Activated CD4-positive, alpha-beta T cell treated with anti-CD3 and anti-CD28 coated beads for 36 hours (primary cell): ENCODE measurements at regions not wholly inside any gene's neighbourhood (a gene's known extent, or its start where the extent isn't known, plus 50 kb on each side); places are given as distances from the start of the nearest gene placed in this dataset.

Source experiments
- ATAC-seq: fragments of 200-7000 bp; cut with Tn5 transposase; one replicate; pipeline ENCODE4 v1.10.0; 2021; ENCODE audit warnings: mild to moderate bottlenecking, moderate library complexity
- CTCF ChIA-PET: fragments of 350-600 bp; sonication (Branson Sonifier 250); formaldehyde crosslinking; loops from one replicate; lab custom pipeline; 2021; ENCODE audit warnings: antibody characterized with exemption; lab: Charles Lee
- POLR2A ChIA-PET: fragments of 350-600 bp; sonication (Branson Sonifier 250); formaldehyde crosslinking; loops from one replicate; lab custom pipeline; 2021; ENCODE audit warnings: antibody characterized with exemption, inconsistent platforms; lab: Charles Lee
- DNase-seq: peaks from one replicate; pipeline ENCODE4 v3.0.0-alpha.2; 2020
- H3K27ac Mint-ChIP-seq: one replicate; pipeline ENCODE4 v1.8.0; 2021; ENCODE audit warnings: mixed read lengths
- H3K27me3 Mint-ChIP-seq: one replicate; pipeline ENCODE4 v1.8.0; 2021; ENCODE audit warnings: mixed read lengths
- H3K36me3 Mint-ChIP-seq: one replicate; pipeline ENCODE4 v1.8.0; 2021; ENCODE audit warnings: low read depth, mixed read lengths
- H3K4me1 Mint-ChIP-seq: one replicate; pipeline ENCODE4 v1.8.0; 2021; ENCODE audit warnings: mixed read lengths
- H3K4me3 Mint-ChIP-seq: one replicate; pipeline ENCODE4 v1.8.0; 2021; ENCODE audit warnings: mild to moderate bottlenecking, moderate library complexity, mixed read lengths
- H3K9me3 Mint-ChIP-seq: one replicate; pipeline ENCODE4 v1.8.0; 2021; ENCODE audit warnings: low read depth, mixed read lengths
- intact Hi-C, 2 experiments: fragments of 100-400 bp; cut with DNase I in 1 of 2; cut with micrococcal nuclease in 1 of 2; formaldehyde crosslinking; loops; one replicate each; pipeline versions ENCODE4 v1.14.2 to v1.15.1; 2022 to 2024; cut with DNase I, micrococcal nuclease

GRCh38 chr13:72074663-72075062 is 207.7 kb upstream of the DACH1 start:
- Mint-ChIP-seq H3K4me3 (no peak overlapping the region), H3K36me3 (no peaks in the 10 kb centered on the region), H3K27ac (no peak overlapping the region), H3K4me1 (no peaks in the 10 kb centered on the region), H3K27me3 (no peaks in the 10 kb centered on the region), H3K9me3 (no peaks in the 10 kb centered on the region)
- no peak for DNase-seq
- ChIA-PET POLR2A (no interaction called here), CTCF (interaction anchor here (1.2 kb wide), 2 partner anchors 14 to 29 kb away, joined by 3 to 4 read pairs; no protein-coding TSS in a partner anchor)
- intact Hi-C loops: no loop called here
- no peak for ATAC-seq

- Mint-ChIP-seq H3K4me1 (no peaks in the 10 kb centered on the region), H3K27me3 (no peaks in the 10 kb centered on the region), H3K27ac (no peak overlapping the region), H3K9me3 (peaks cover 2% of the 10 kb centered on the region), H3K4me3 (no peak overlapping the region), H3K36me3 (no peaks in the 10 kb centered on the region)
- ChIA-PET POLR2A (no interaction called here), CTCF (no interaction called here)
- no peak for ATAC-seq
- intact Hi-C loops: no loop called here
- no peak for DNase-seq
Measured at GRCh38 chr13:72072261-72072660, 205.3 kb upstream of the DACH1 start.

- no peaks in the 10 kb centered on the region for H3K36me3 Mint-ChIP-seq
- no peak overlapping the region for H3K27ac Mint-ChIP-seq
- intact Hi-C loops: no loop called here
- POLR2A ChIA-PET: no interaction called here
- CTCF ChIA-PET: no interaction called here
- no peak overlapping the region for H3K4me3 Mint-ChIP-seq
- DNase-seq (no peak), ATAC-seq (no peak)
- H3K4me1 Mint-ChIP-seq: no peaks in the 10 kb centered on the region
- H3K27me3 Mint-ChIP-seq: no peaks in the 10 kb centered on the region
- peaks cover 2% of the 10 kb centered on the region for H3K9me3 Mint-ChIP-seq
Measured at GRCh38 chr13:72071713-72072112, 204.7 kb upstream of the DACH1 start.

GRCh38 chr13:72062566-72062965 is 195.6 kb upstream of the DACH1 start:
- Mint-ChIP-seq H3K9me3 (peaks cover 15% of the 10 kb centered on the region), H3K36me3 (no peaks in the 10 kb centered on the region), H3K27ac (no peak overlapping the region), H3K27me3 (peaks cover 2% of the 10 kb centered on the region), H3K4me3 (no peak overlapping the region), H3K4me1 (no peaks in the 10 kb centered on the region)
- no peak for ATAC-seq
- DNase-seq: no peak
- CTCF ChIA-PET: no interaction called here
- POLR2A ChIA-PET: no interaction called here
- intact Hi-C loops: no loop called here

GRCh38 chr13:72061613-72062012 is 194.6 kb upstream of the DACH1 start:
- intact Hi-C loops: no loop called here
- CTCF ChIA-PET: no interaction called here
- POLR2A ChIA-PET: no interaction called here
- no peak for ATAC-seq
- Mint-ChIP-seq H3K9me3 (peaks cover 13% of the 10 kb centered on the region), H3K4me3 (no peak overlapping the region), H3K36me3 (no peaks in the 10 kb centered on the region), H3K27ac (no peak overlapping the region), H3K4me1 (no peaks in the 10 kb centered on the region), H3K27me3 (peaks cover 2% of the 10 kb centered on the region)
- no peak for DNase-seq

GRCh38 chr13:72050251-72050650 is 183.2 kb upstream of the DACH1 start:
- H3K9me3 Mint-ChIP-seq: peaks cover 6% of the 10 kb centered on the region
- H3K4me1 Mint-ChIP-seq: no peaks in the 10 kb centered on the region
- H3K27ac Mint-ChIP-seq: no peak overlapping the region
- CTCF ChIA-PET: no interaction called here
- POLR2A ChIA-PET: no interaction called here
- no peaks in the 10 kb centered on the region for H3K36me3 Mint-ChIP-seq
- DNase-seq (no peak), ATAC-seq (no peak)
- H3K27me3 Mint-ChIP-seq: no peaks in the 10 kb centered on the region
- no peak overlapping the region for H3K4me3 Mint-ChIP-seq
- intact Hi-C loops: no loop called here

GRCh38 chr13:72043366-72043765 is 176.4 kb upstream of the DACH1 start:
- H3K4me1 Mint-ChIP-seq: no peaks in the 10 kb centered on the region
- POLR2A ChIA-PET: no interaction called here

GRCh38 chr13:72041165-72041564 is 174.2 kb upstream of the DACH1 start:
- no peak for ATAC-seq
- peaks cover 6% of the 10 kb centered on the region for H3K9me3 Mint-ChIP-seq
- H3K36me3 Mint-ChIP-seq: no peaks in the 10 kb centered on the region
- H3K4me3 Mint-ChIP-seq: no peak overlapping the region
- ChIA-PET CTCF (no interaction called here), POLR2A (no interaction called here)
- peaks cover 2% of the 10 kb centered on the region for H3K27me3 Mint-ChIP-seq
- no peak overlapping the region for H3K27ac Mint-ChIP-seq
- DNase-seq: no peak
- intact Hi-C loops: no loop called here
- H3K4me1 Mint-ChIP-seq: no peaks in the 10 kb centered on the region

More at GRCh38 chr13:72043366-72043765, 176.4 kb upstream of the DACH1 start:
- DNase-seq (no peak), ATAC-seq (no peak)
- CTCF ChIA-PET: no interaction called here
- no peak overlapping the region for H3K4me3 Mint-ChIP-seq
- no peaks in the 10 kb centered on the region for H3K36me3 Mint-ChIP-seq
- peaks cover 6% of the 10 kb centered on the region for H3K9me3 Mint-ChIP-seq
- H3K27me3 Mint-ChIP-seq: peaks cover 2% of the 10 kb centered on the region
- intact Hi-C loops: no loop called here
- H3K27ac Mint-ChIP-seq: no peak overlapping the region

GRCh38 chr13:72039126-72039525 is 172.1 kb upstream of the DACH1 start:
- ChIA-PET POLR2A (no interaction called here), CTCF (no interaction called here)
- intact Hi-C loops: no loop called here
- DNase-seq (no peak), ATAC-seq (no peak)
- no peaks in the 10 kb centered on the region for H3K36me3 Mint-ChIP-seq
- peaks cover 2% of the 10 kb centered on the region for H3K27me3 Mint-ChIP-seq
- peaks cover 6% of the 10 kb centered on the region for H3K9me3 Mint-ChIP-seq
- no peaks in the 10 kb centered on the region for H3K4me1 Mint-ChIP-seq
- no peak overlapping the region for H3K4me3 Mint-ChIP-seq
- no peak overlapping the region for H3K27ac Mint-ChIP-seq

- Mint-ChIP-seq H3K9me3 (peaks cover 12% of the 10 kb centered on the region), H3K27ac (no peak overlapping the region), H3K36me3 (peaks cover 2% of the 10 kb centered on the region), H3K4me1 (no peaks in the 10 kb centered on the region), H3K4me3 (no peak overlapping the region), H3K27me3 (no peaks in the 10 kb centered on the region)
- POLR2A ChIA-PET: no interaction called here
- intact Hi-C loops: no loop called here
- DNase-seq (no peak), ATAC-seq (no peak)
- CTCF ChIA-PET: no interaction called here
Measured at GRCh38 chr13:72029981-72030380, 163.0 kb upstream of the DACH1 start.

GRCh38 chr13:72025836-72026235 is 158.8 kb upstream of the DACH1 start:
- intact Hi-C loops: no loop called here
- Mint-ChIP-seq H3K27me3 (no peaks in the 10 kb centered on the region), H3K27ac (no peak overlapping the region), H3K36me3 (peaks cover 2% of the 10 kb centered on the region), H3K9me3 (peaks cover 15% of the 10 kb centered on the region), H3K4me3 (no peak overlapping the region), H3K4me1 (no peaks in the 10 kb centered on the region)
- ChIA-PET POLR2A (no interaction called here), CTCF (no interaction called here)
- no peak for ATAC-seq
- DNase-seq: no peak

GRCh38 chr13:72023895-72024294 is 156.9 kb upstream of the DACH1 start:
- ChIA-PET POLR2A (no interaction called here), CTCF (no interaction called here)
- H3K36me3 Mint-ChIP-seq: no peaks in the 10 kb centered on the region
- DNase-seq (no peak), ATAC-seq (no peak)
- H3K27me3 Mint-ChIP-seq: no peaks in the 10 kb centered on the region
- no peak overlapping the region for H3K27ac Mint-ChIP-seq
- intact Hi-C loops: no loop called here
- no peaks in the 10 kb centered on the region for H3K4me1 Mint-ChIP-seq
- H3K9me3 Mint-ChIP-seq: peaks cover 6% of the 10 kb centered on the region
- no peak overlapping the region for H3K4me3 Mint-ChIP-seq

- Mint-ChIP-seq H3K36me3 (no peaks in the 10 kb centered on the region), H3K27ac (no peak overlapping the region), H3K4me1 (no peaks in the 10 kb centered on the region), H3K9me3 (peaks cover 7% of the 10 kb centered on the region), H3K4me3 (no peak overlapping the region), H3K27me3 (no peaks in the 10 kb centered on the region)
- ATAC-seq (no peak), DNase-seq (no peak)
- POLR2A ChIA-PET: no interaction called here
- CTCF ChIA-PET: interaction anchor here (0.7 kb wide), 2 partner anchors 9 to 104 kb away, joined by 3 read pairs; no protein-coding TSS in a partner anchor
- intact Hi-C loops: loop anchor here in 1 of 2 experiments (2.0 kb wide), 1 partner anchor 75 kb away; no protein-coding TSS in a partner anchor
Measured at GRCh38 chr13:72005455-72005854, 138.5 kb upstream of the DACH1 start.
